H1 (cell line): ENCODE measurements at regions not wholly inside any gene's neighbourhood (a gene's known extent, or its start where the extent isn't known, plus 50 kb on each side); places are given as distances from the start of the nearest gene placed in this dataset.

Experiments used
- CTCF ChIA-PET: fragments of 300-600 bp; sonication (Branson Sonifier 250); formaldehyde crosslinking; loops from one replicate; lab custom pipeline; 2021; ENCODE audit not compliant: partially characterized antibody; lab: Charles Lee
- POLR2A ChIA-PET: fragments of 300-600 bp; sonication (Branson Sonifier 250); formaldehyde crosslinking; loops from one replicate; lab custom pipeline; 2021; ENCODE audit warnings: inconsistent platforms; ENCODE audit not compliant: partially characterized antibody; lab: Charles Lee
- DNase-seq, 2 experiments: peaks; one replicate each; pipeline versions ENCODE4 v3.0.0 to v3.0.0-alpha.2; 2010 to 2022; ENCODE audit warnings: low spot score in 2 of 2, low read depth in 1 of 2, mixed read lengths in 1 of 2
- FAIRE-seq: peaks from 2 replicates; lab custom pipeline; 2011; peaks lifted over from hg19 to GRCh38; lab: Jason Lieb, UNC
- H2AFZ ChIP-seq: 2 replicates; pipeline ENCODE4 v1.8.1; 2012; ENCODE audit warnings: low read length, inconsistent platforms
- H2AK5ac ChIP-seq: 2 replicates; pipeline ENCODE4 v1.6.1; 2013; ENCODE audit warnings: low read depth, low read length
- H2BK120ac ChIP-seq: replicated peaks from 2 replicates; pipeline ENCODE3; 2013; ENCODE audit warnings: low read depth, low read length, inconsistent platforms
- H2BK12ac ChIP-seq: 2 replicates; pipeline ENCODE4 v1.6.1; 2013; ENCODE audit warnings: low read depth, low read length
- H2BK15ac ChIP-seq: 2 replicates; pipeline ENCODE4 v1.6.1; 2013; ENCODE audit warnings: low read length
- H2BK20ac ChIP-seq: 2 replicates; pipeline ENCODE4 v1.6.1; 2013; ENCODE audit warnings: low read length
- H2BK5ac ChIP-seq: 2 replicates; pipeline ENCODE4 v1.6.1; 2013; ENCODE audit warnings: low read depth, low read length
- H3K14ac ChIP-seq: 2 replicates; pipeline ENCODE4 v1.6.1; 2013; ENCODE audit warnings: inconsistent platforms; ENCODE audit not compliant: insufficient read length
- H3K18ac ChIP-seq: 2 replicates; pipeline ENCODE4 v1.6.1; 2013; ENCODE audit warnings: low read length; ENCODE audit errors: extremely low read depth
- H3K23ac ChIP-seq: 2 replicates; pipeline ENCODE4 v1.6.1; 2013; ENCODE audit warnings: inconsistent platforms; ENCODE audit not compliant: insufficient read length
- H3K23me2 ChIP-seq: 2 replicates; pipeline ENCODE4 v1.6.1; 2013; ENCODE audit warnings: low read depth, low read length
- H3K27ac ChIP-seq: 2 replicates; pipeline ENCODE4 v1.6.1; 2011; ENCODE audit warnings: low read depth, low read length, inconsistent platforms
- H3K27me3 ChIP-seq, 4 experiments: replicated peaks in 1 of 4; 1 replicate in 1 of 4; 2 replicates in 3 of 4; pipeline versions ENCODE4 v1.6.1 to v1.8.1; 2011 to 2013; ENCODE audit warnings: low read length in 3 of 4, mild to moderate bottlenecking in 3 of 4, inconsistent platforms in 2 of 4, mixed read lengths in 2 of 4, moderate library complexity in 1 of 4; ENCODE audit not compliant: control insufficient read depth in 3 of 4, insufficient read depth in 3 of 4; ENCODE audit errors: extremely low read depth in 1 of 4
- H3K36me3 ChIP-seq, 4 experiments: 2 replicates each; pipeline versions ENCODE4 v1.6.1 to v1.8.1; 2011 to 2013; ENCODE audit warnings: mild to moderate bottlenecking in 4 of 4, low read length in 3 of 4, moderate library complexity in 2 of 4, control low read depth in 1 of 4, inconsistent platforms in 1 of 4; ENCODE audit not compliant: insufficient read depth in 4 of 4, control insufficient read depth in 2 of 4
- H3K4ac ChIP-seq: replicated peaks from 2 replicates; pipeline ENCODE3; 2013; ENCODE audit warnings: low read length, low read depth, mixed read lengths, inconsistent platforms; ENCODE audit not compliant: insufficient read length
- H3K4me1 ChIP-seq, 4 experiments: replicated peaks in 1 of 4; 1 replicate in 1 of 4; 2 replicates in 3 of 4; pipeline versions ENCODE4 v1.6.1 to v1.8.1; 2011 to 2013; ENCODE audit warnings: low read length in 3 of 4, inconsistent platforms in 2 of 4, mixed read lengths in 1 of 4; ENCODE audit not compliant: insufficient read depth in 4 of 4, control insufficient read depth in 3 of 4
- H3K4me2 ChIP-seq, 2 experiments: 2 replicates each; pipeline versions ENCODE4 v1.6.1 to v1.8.1; 2011 to 2013; ENCODE audit warnings: low read depth in 2 of 2, low read length in 2 of 2, control low read depth in 1 of 2, inconsistent platforms in 1 of 2, mild to moderate bottlenecking in 1 of 2; ENCODE audit not compliant: insufficient read depth in 1 of 2
- H3K4me3 ChIP-seq, 4 experiments: fragments of 200-600, 300-600 bp in 1 of 4; sonication (generic), shearing (Covaris generic), sonication (Bioruptor Twin) in 1 of 4; 2 replicates each; pipeline versions ENCODE4 v1.5.1 to v1.8.1; 2011 to 2016; ENCODE audit warnings: low read length in 4 of 4, low read depth in 3 of 4, control low read depth in 2 of 4, inconsistent platforms in 2 of 4, mild to moderate bottlenecking in 2 of 4, mixed read lengths in 1 of 4, moderate library complexity in 1 of 4; ENCODE audit not compliant: insufficient read depth in 2 of 4; ENCODE audit errors: extremely low read depth in 1 of 4
- H3K56ac ChIP-seq: replicated peaks from 2 replicates; pipeline ENCODE3; 2013; ENCODE audit warnings: low read depth, mild to moderate bottlenecking, mixed read lengths, low read length, inconsistent platforms; ENCODE audit not compliant: insufficient read length
- H3K79me1 ChIP-seq: 2 replicates; pipeline ENCODE4 v1.6.1; 2013; ENCODE audit warnings: low read depth, low read length, control low read depth
- H3K79me2 ChIP-seq, 2 experiments: 2 replicates each; pipeline versions ENCODE4 v1.6.1 to v1.8.1; 2012 to 2013; ENCODE audit warnings: low read length in 2 of 2, mild to moderate bottlenecking in 2 of 2, inconsistent platforms in 1 of 2; ENCODE audit not compliant: insufficient read depth in 2 of 2, control insufficient read depth in 1 of 2
- H3K9ac ChIP-seq, 4 experiments: replicated peaks in 1 of 4; 1 replicate in 1 of 4; 2 replicates in 3 of 4; pipeline versions ENCODE4 v1.6.1 to v1.8.1; 2011 to 2013; ENCODE audit warnings: low read depth in 3 of 4, low read length in 3 of 4, control low read depth in 2 of 4, mild to moderate bottlenecking in 2 of 4, moderate library complexity in 2 of 4, inconsistent platforms in 1 of 4; ENCODE audit errors: extremely low read depth in 1 of 4
- H3K9me3 ChIP-seq, 2 experiments: 2 replicates each; pipeline versions ENCODE4 v1.6.1 to v1.8.1; 2012 to 2013; ENCODE audit warnings: mild to moderate bottlenecking in 2 of 2, moderate library complexity in 2 of 2, control low read depth in 1 of 2, inconsistent platforms in 1 of 2, low read depth in 1 of 2, low read length in 1 of 2, mixed read lengths in 1 of 2; ENCODE audit not compliant: insufficient read depth in 2 of 2
- H4K20me1 ChIP-seq, 2 experiments: replicated peaks in 1 of 2; 2 replicates each; pipeline versions ENCODE3 to v1.8.1; 2011 to 2013; ENCODE audit warnings: inconsistent platforms in 2 of 2, low read length in 2 of 2, mild to moderate bottlenecking in 1 of 2; ENCODE audit not compliant: insufficient read depth in 2 of 2, control insufficient read depth in 1 of 2
- H4K5ac ChIP-seq: 2 replicates; pipeline ENCODE4 v1.6.1; 2013; ENCODE audit warnings: low read length, low read depth, mixed read lengths, inconsistent platforms; ENCODE audit not compliant: insufficient read length
- H4K8ac ChIP-seq: 2 replicates; pipeline ENCODE4 v1.8.0; 2013; ENCODE audit warnings: mild to moderate bottlenecking, moderate library complexity, low read length, inconsistent platforms; ENCODE audit not compliant: insufficient read depth; ENCODE audit errors: extremely low read depth
- H4K91ac ChIP-seq: replicated peaks from 2 replicates; pipeline ENCODE3; 2013; ENCODE audit warnings: low read length, mixed read lengths, inconsistent platforms; ENCODE audit not compliant: insufficient read length
- BACH1 ChIP-seq: IDR thresholded peaks from 2 replicates; pipeline ENCODE4 v1.6.1; 2012; ENCODE audit warnings: low read length, improper control_type of control experiment
- CHD2 ChIP-seq: IDR thresholded peaks from 2 replicates; pipeline ENCODE4 v1.6.1; 2012; ENCODE audit warnings: low read length, improper control_type of control experiment
- E2F6 ChIP-seq: IDR thresholded peaks from 2 replicates; pipeline ENCODE4 v1.6.1; 2012; ENCODE audit warnings: inconsistent platforms
- GTF2F1 ChIP-seq: IDR thresholded peaks from 2 replicates; pipeline ENCODE4 v1.6.1; 2012; ENCODE audit warnings: low read depth, low read length, improper control_type of control experiment, borderline replicate concordance
- HDAC2 ChIP-seq, 2 experiments: fragments of 300-600 bp in 1 of 2; sonication (generic) in 1 of 2; IDR thresholded peaks; 2 replicates each; pipeline ENCODE4 v1.6.1; 2011 to 2012; ENCODE audit warnings: low read depth in 2 of 2, low read length in 2 of 2, mild to moderate bottlenecking in 2 of 2, moderate library complexity in 2 of 2, borderline replicate concordance in 1 of 2, inconsistent platforms in 1 of 2
- JUN ChIP-seq: IDR thresholded peaks from 2 replicates; pipeline ENCODE4 v1.6.1; 2011; ENCODE audit warnings: low read depth, mild to moderate bottlenecking, improper control_type of control experiment, low read length
- KDM4A ChIP-seq: IDR thresholded peaks from one replicate; pipeline ENCODE4 v1.7.1; 2012; ENCODE audit warnings: low read depth, mild to moderate bottlenecking, moderate library complexity, low read length, inconsistent platforms; ENCODE audit not compliant: severe bottlenecking
- KDM5A ChIP-seq: fragments of 200-600 bp; IDR thresholded peaks from 2 replicates; pipeline ENCODE4 v1.7.1; 2012; ENCODE audit warnings: mild to moderate bottlenecking, low read length, inconsistent platforms, mixed read lengths
- MAFK ChIP-seq: IDR thresholded peaks from 2 replicates; pipeline ENCODE4 v1.6.1; 2012; ENCODE audit warnings: low read depth, mild to moderate bottlenecking, improper control_type of control experiment, low read length
- NANOG ChIP-seq: IDR thresholded peaks from 2 replicates; pipeline ENCODE4 v1.6.1; 2011; ENCODE audit warnings: low read length, low read depth, mild to moderate bottlenecking, inconsistent platforms; ENCODE audit not compliant: insufficient read depth, poor library complexity, severe bottlenecking
- POLR2AphosphoS5 ChIP-seq: IDR thresholded peaks from 2 replicates; pipeline ENCODE4 v1.6.1; 2011; ENCODE audit warnings: low read depth, low read length
- SIRT6 ChIP-seq: IDR thresholded peaks from one replicate; pipeline ENCODE4 v1.7.1; 2012; ENCODE audit warnings: low read length, inconsistent platforms
- SIX5 ChIP-seq: IDR thresholded peaks from 2 replicates; pipeline ENCODE4 v1.6.1; 2011; ENCODE audit warnings: mild to moderate bottlenecking, low read depth, low read length
- SP2 ChIP-seq: IDR thresholded peaks from 2 replicates; pipeline ENCODE4 v1.6.1; 2012; ENCODE audit warnings: mild to moderate bottlenecking, low read length, inconsistent platforms
- YY1 ChIP-seq: IDR thresholded peaks from 2 replicates; pipeline ENCODE4 v1.6.1; 2011; ENCODE audit warnings: low read depth, mild to moderate bottlenecking, low read length
- WGBS, 2 experiments: shearing (Covaris generic) in 1 of 2; methylation state at CpG; one replicate each; pipeline versions ENCODE4 v1.1.6 to v1.1.7; 2013 to 2015; ENCODE audit warnings: low lambda C conversion rate in 2 of 2, mixed read lengths in 2 of 2, inconsistent platforms in 1 of 2, low coverage in 1 of 2, missing lambda C conversion rate in 1 of 2; ENCODE audit not compliant: insufficient replicate concordance in 2 of 2, insufficient coverage in 1 of 2, insufficient read length in 1 of 2; ENCODE audit errors: extremely low coverage in 1 of 2, missing lambda C conversion rate in 1 of 2; 5-methylcytosine and 5-hydroxymethylcytosine counted together

- Histone ChIP-seq H3K27ac (no peak overlapping the region), H3K23ac (no peak overlapping the region), H2BK15ac (no peak overlapping the region), H4K20me1 (no peaks in the 10 kb centered on the region), H3K4me1 (no peaks in the 10 kb centered on the region), H3K79me1 (no peaks in the 10 kb centered on the region), H2AFZ (no peak overlapping the region), H3K4me2 (no peak overlapping the region), H3K4me3 (no peak overlapping the region), H3K27me3 (no peaks in the 10 kb centered on the region), H3K9me3 (no peaks in the 10 kb centered on the region), H3K56ac (no peak overlapping the region), H2BK12ac (no peak overlapping the region), H4K91ac (no peak overlapping the region), H2BK5ac (no peak overlapping the region), H3K23me2 (no peaks in the 10 kb centered on the region), H3K14ac (no peak overlapping the region), H4K5ac (no peak overlapping the region), H2AK5ac (no peak overlapping the region), H3K79me2 (no peaks in the 10 kb centered on the region), H2BK120ac (no peak overlapping the region), H3K4ac (no peak overlapping the region), H3K18ac (no peak overlapping the region), H4K8ac (no peak overlapping the region), H3K36me3 (no peaks in the 10 kb centered on the region), H2BK20ac (no peak overlapping the region), H3K9ac (no peak overlapping the region)
- POLR2A ChIA-PET, result no interaction called here
- DNase-seq (no peak), FAIRE-seq (no peak)
- 90% methylated on average over 7 of the region's 7 CpGs; no CpG with 5 or more reads in 1 of the 2 experiments for WGBS, 2 experiments
- CTCF ChIA-PET, result interaction anchor here (1.2 kb wide), 1 partner anchor 9 kb away, joined by 3 read pairs; no protein-coding TSS in a partner anchor
- TF ChIP-seq KDM4A (no peak), SP2 (no peak), HDAC2 (IDR thresholded peaks at IDR 0.05; ENCODE audit: borderline replicate concordance in 1 of 2, low read depth in 2 of 2, low read length in 2 of 2) (no peak), SIX5 (no peak), YY1 (no peak), JUN (no peak), SIRT6 (no peak), NANOG (no peak), KDM5A (no peak), BACH1 (no peak), MAFK (no peak), GTF2F1 (no peak), POLR2AphosphoS5 (no peak), CHD2 (no peak), E2F6 (no peak)
Measured at GRCh38 chr7:156430109-156430508, 210.5 kb upstream of the RNF32 start.
